SK-N-SH treated with all-trans-retinoic acid at 6 μM for 48 hours (cell line): ENCODE measurements at regions not wholly inside any gene's neighbourhood (a gene's known extent, or its start where the extent isn't known, plus 50 kb on each side); places are given as distances from the start of the nearest gene placed in this dataset.

Source experiments
- BACH2 ChIP-seq: fragments of 250-450 bp; sonication (Bioruptor Pico); IDR thresholded peaks from 2 replicates; pipeline ENCODE4 v1.9.0; 2021; ENCODE audit warnings: mild to moderate bottlenecking, borderline replicate concordance
- PATZ1 ChIP-seq: fragments of 250-450 bp; sonication (Bioruptor Pico); IDR thresholded peaks from 2 replicates; pipeline ENCODE4 v1.8.0; 2020; ENCODE audit warnings: mild to moderate bottlenecking, moderate library complexity, borderline replicate concordance
- TCF4 ChIP-seq: fragments of 250-450 bp; sonication (Bioruptor Pico); IDR thresholded peaks from 2 replicates; pipeline ENCODE4 v1.8.0; 2021; ENCODE audit warnings: mild to moderate bottlenecking, moderate library complexity, borderline replicate concordance
- TSHZ2 ChIP-seq: fragments of 250-450 bp; sonication (Bioruptor Pico); IDR thresholded peaks from 2 replicates; pipeline ENCODE4 v1.5.0; 2020; ENCODE audit warnings: mild to moderate bottlenecking, moderate library complexity
- ZFP30 ChIP-seq: fragments of 450-650 bp; formaldehyde crosslinking; IDR thresholded peaks from 2 replicates; pipeline ENCODE4 v1.5.0; 2022; ENCODE audit warnings: mild to moderate bottlenecking, moderate library complexity
- ZNF565 ChIP-seq: fragments of 450-650 bp; formaldehyde crosslinking; conservative IDR thresholded peaks from 2 replicates; pipeline ENCODE4 v1.5.0; 2020; ENCODE audit warnings: low read depth, mild to moderate bottlenecking, moderate library complexity
- ZNF8 ChIP-seq: fragments of 450-650 bp; formaldehyde crosslinking; IDR thresholded peaks from 2 replicates; pipeline ENCODE4 v1.5.0; 2020; ENCODE audit warnings: mild to moderate bottlenecking, moderate library complexity

GRCh38 chr2:198279026-198279425 lies 474.6 kb downstream of the PLCL1 start:
- TF ChIP-seq BACH2, result no peak
- no peak for TF ChIP-seq TCF4 (CRISPR knock-in tag)
- TF ChIP-seq ZNF8 (CRISPR knock-in tag), result no peak
- no peak for TF ChIP-seq PATZ1 (CRISPR knock-in tag)
- TF ChIP-seq TSHZ2 (CRISPR knock-in tag), result no peak
- no peak for TF ChIP-seq ZFP30 (CRISPR knock-in tag)
- no peak for TF ChIP-seq ZNF565 (CRISPR knock-in tag)
